ENCODE measurements at regions not wholly inside any gene's neighbourhood (a gene's known extent, or its start where the extent isn't known, plus 50 kb on each side); places are given as distances from the start of the nearest gene placed in this dataset.

GRCh38 chr5:124310453-124310852 is 436.0 kb downstream of the ZNF608 start:
- Histone ChIP-seq H3K36me3 (no peaks in the 10 kb centered on the region), H3K27ac (peak overlapping the region in 2 of 4 donors; percentile 43 to 69), H3K9me3 (no peaks in the 10 kb centered on the region), H3K4me3 (no peak overlapping the region), H3K4me1 (peaks cover 0 to 9% (median 5%) of the 10 kb centered on the region in 4 donors), H3K27me3 (no peaks in the 10 kb centered on the region)
- WGBS, 2 donors: 42 to 53% methylated on average over 3 of the region's 3 CpGs
- DNase-seq (no peak), ATAC-seq (ENCODE audit: low FRiP score in 2 of 2) (no peak)
- TF ChIP-seq POLR2AphosphoS5 (IDR thresholded peaks at IDR 0.05) (peak; percentile 19 to 43), CTCF (IDR thresholded peaks at IDR 0.05) (no peak), EP300 (IDR thresholded peaks at IDR 0.05) (peak in 2 of 4 donors; percentile 57 to 58)

- no peak overlapping the region for H3K4me3 ChIP-seq
- ATAC-seq (ENCODE audit: low FRiP score in 2 of 2) (no peak), DNase-seq (peak in 1 of 2 donors; percentile 8)
- H3K36me3 ChIP-seq: no peaks in the 10 kb centered on the region
- H3K27me3 ChIP-seq: no peaks in the 10 kb centered on the region
- peak overlapping the region in 1 of 4 donors; percentile 67 for H3K27ac ChIP-seq
- no peaks in the 10 kb centered on the region for H3K9me3 ChIP-seq
- peaks cover 0 to 9% (median 5%) of the 10 kb centered on the region in 4 donors for H3K4me1 ChIP-seq
- WGBS, 2 donors: 43 to 64% methylated on average over 11 of the region's 11 CpGs
- TF ChIP-seq POLR2AphosphoS5 (IDR thresholded peaks at IDR 0.05) (no peak), CTCF (IDR thresholded peaks at IDR 0.05) (no peak), EP300 (IDR thresholded peaks at IDR 0.05) (no peak), POLR2A (IDR thresholded peaks at IDR 0.05) (no peak)
These were observed 437.0 kb downstream of the ZNF608 start for GRCh38 chr5:124309241-124309980.

- no peaks in the 10 kb centered on the region for H3K4me1 ChIP-seq
- no peaks in the 10 kb centered on the region for H3K36me3 ChIP-seq
- DNase-seq: no peak
- 86 to 93% methylated on average over 1 of the region's 1 CpG for WGBS, 2 donors
- TF ChIP-seq CTCF (IDR thresholded peaks at IDR 0.05): no peak
- no peak for TF ChIP-seq POLR2A (IDR thresholded peaks at IDR 0.05)
- no peak for TF ChIP-seq EP300 (IDR thresholded peaks at IDR 0.05)
- no peak for TF ChIP-seq POLR2AphosphoS5 (IDR thresholded peaks at IDR 0.05)
- no peaks in the 10 kb centered on the region for H3K9me3 ChIP-seq
- H3K27me3 ChIP-seq: no peaks in the 10 kb centered on the region
- H3K4me3 ChIP-seq: no peak overlapping the region
- ATAC-seq (ENCODE audit: low FRiP score in 2 of 2): no peak
- no peak overlapping the region for H3K27ac ChIP-seq
These were observed 443.1 kb downstream of the ZNF608 start for GRCh38 chr5:124303366-124303765.

- 75 to 78% methylated on average over 2 of the region's 2 CpGs for WGBS, 2 donors
- H3K36me3 ChIP-seq: no peaks in the 10 kb centered on the region
- H3K27ac ChIP-seq: no peak overlapping the region
These were observed 443.9 kb downstream of the ZNF608 start for GRCh38 chr5:124302533-124302932.

More at GRCh38 chr5:124302533-124302932, 443.9 kb downstream of the ZNF608 start:
- Histone ChIP-seq H3K4me3 (no peak overlapping the region), H3K9me3 (no peaks in the 10 kb centered on the region), H3K27me3 (no peaks in the 10 kb centered on the region), H3K4me1 (no peaks in the 10 kb centered on the region)
- TF ChIP-seq CTCF (IDR thresholded peaks at IDR 0.05): no peak
- no peak for TF ChIP-seq POLR2A (IDR thresholded peaks at IDR 0.05)
- no peak for TF ChIP-seq EP300 (IDR thresholded peaks at IDR 0.05)
- TF ChIP-seq POLR2AphosphoS5 (IDR thresholded peaks at IDR 0.05): no peak
- no peak for DNase-seq
- no peak for ATAC-seq (ENCODE audit: low FRiP score in 2 of 2)
